ENCODE measurements at regions not wholly inside any gene's neighbourhood (a gene's known extent, or its start where the extent isn't known, plus 50 kb on each side); places are given as distances from the start of the nearest gene placed in this dataset.

- 83% methylated on average over 1 of the region's 1 CpG for WGBS
- no peaks in the 10 kb centered on the region for H3K27me3 ChIP-seq (ENCODE audit: control insufficient read depth, insufficient read depth)
- no peak overlapping the region for H3K4me3 ChIP-seq (ENCODE audit: low read length)
- peaks cover 3% of the 10 kb centered on the region for H3K4me1 ChIP-seq (ENCODE audit: control insufficient read depth, insufficient read depth, low read length)
- DNase-seq (no peak), ATAC-seq (no peak)
- no peak overlapping the region for H3K27ac ChIP-seq (ENCODE audit: low read length)
- no peaks in the 10 kb centered on the region for H3K9me3 ChIP-seq (ENCODE audit: control insufficient read depth, low read length)
- intact Hi-C loops (cut with DNase I) = no loop called here
Observed at GRCh38 chr12:21713133-21713532, 55.5 kb upstream of the LDHB start.

- Histone ChIP-seq H3K4me1 (ENCODE audit: control insufficient read depth, insufficient read depth, low read length) (peaks cover 3% of the 10 kb centered on the region), H3K27me3 (ENCODE audit: control insufficient read depth, insufficient read depth) (no peaks in the 10 kb centered on the region), H3K9me3 (ENCODE audit: control insufficient read depth, low read length) (no peaks in the 10 kb centered on the region), H3K4me3 (ENCODE audit: low read length) (no peak overlapping the region), H3K27ac (ENCODE audit: low read length) (no peak overlapping the region)
- intact Hi-C loops (cut with DNase I) = no loop called here
- WGBS = 35% methylated on average over 2 of the region's 2 CpGs
- DNase-seq = no peak
- ATAC-seq = peak; percentile 60 to 64
Observed at GRCh38 chr12:21710958-21711775, 53.5 kb upstream of the LDHB start.
